Activated CD4-positive, alpha-beta T cell treated with anti-CD3 and anti-CD28 coated beads for 4 hours (primary cell): ENCODE measurements at regions not wholly inside any gene's neighbourhood (a gene's known extent, or its start where the extent isn't known, plus 50 kb on each side); places are given as distances from the start of the nearest gene placed in this dataset.
"Not testable (repeated sequence)": the region's sequence is repeated elsewhere in the genome, so short reads cannot be mapped to it uniquely, and the experiment has no call there.

ENCODE experiments used
- DNase-seq, 2 donors: peaks; one replicate each; pipeline ENCODE4 v3.0.0-alpha.2; 2020

- DNase-seq, result not testable (repeated sequence)
These were observed 486.1 kb upstream of the SALL3 start for GRCh38 chr18:78493490-78493889.

GRCh38 chr18:78494204-78495085, 485.2 kb upstream of the SALL3 start:
- DNase-seq, result no peak

- DNase-seq, result no peak
These were observed 484.1 kb upstream of the SALL3 start for GRCh38 chr18:78495550-78495949.

GRCh38 chr18:78496079-78496478, 483.5 kb upstream of the SALL3 start:
- no peak for DNase-seq

GRCh38 chr18:78497641-78498040, 482.0 kb upstream of the SALL3 start:
- no peak for DNase-seq

- no peak for DNase-seq
These were observed 480.0 kb upstream of the SALL3 start for GRCh38 chr18:78499586-78499985.

- no peak for DNase-seq
These were observed 478.4 kb upstream of the SALL3 start for GRCh38 chr18:78501251-78501650.

- DNase-seq, result no peak
These were observed 476.5 kb upstream of the SALL3 start for GRCh38 chr18:78503129-78503528.

- no peak for DNase-seq
These were observed 473.7 kb upstream of the SALL3 start for GRCh38 chr18:78505851-78506461.

GRCh38 chr18:78507217-78507616, 472.4 kb upstream of the SALL3 start:
- no peak for DNase-seq

- DNase-seq, result not testable (repeated sequence)
These were observed 471.3 kb upstream of the SALL3 start for GRCh38 chr18:78508228-78508824.

- DNase-seq, result no peak
These were observed 469.5 kb upstream of the SALL3 start for GRCh38 chr18:78510091-78510490.

GRCh38 chr18:78510636-78511035, 469.0 kb upstream of the SALL3 start:
- DNase-seq, result no peak

- DNase-seq, result no peak
These were observed 467.7 kb upstream of the SALL3 start for GRCh38 chr18:78511666-78512601.

GRCh38 chr18:78514910-78515670, 464.5 kb upstream of the SALL3 start:
- DNase-seq, result no peak

- no peak for DNase-seq
These were observed 462.3 kb upstream of the SALL3 start for GRCh38 chr18:78517328-78517727.

GRCh38 chr18:78517973-78518372, 461.6 kb upstream of the SALL3 start:
- no peak for DNase-seq

- DNase-seq, result no peak
These were observed 460.8 kb upstream of the SALL3 start for GRCh38 chr18:78518805-78519204.

- no peak for DNase-seq
These were observed 460.1 kb upstream of the SALL3 start for GRCh38 chr18:78519394-78520062.

GRCh38 chr18:78521136-78521535, 458.5 kb upstream of the SALL3 start:
- no peak for DNase-seq

GRCh38 chr18:78521744-78522143, 457.9 kb upstream of the SALL3 start:
- DNase-seq, result no peak
